OCI-M2 (cell line): ENCODE measurements at regions not wholly inside any gene's neighbourhood (a gene's known extent, or its start where the extent isn't known, plus 50 kb on each side); places are given as distances from the start of the nearest gene placed in this dataset.
"Not testable (repeated sequence)": the region's sequence is repeated elsewhere in the genome, so short reads cannot be mapped to it uniquely, and the experiment has no call there.

Source experiments
- DNase-seq: peaks from one replicate; lab custom pipeline; 2025; ENCODE audit not compliant: unreplicated experiment; lab: John Stamatoyannopoulos, UW

DNA sequence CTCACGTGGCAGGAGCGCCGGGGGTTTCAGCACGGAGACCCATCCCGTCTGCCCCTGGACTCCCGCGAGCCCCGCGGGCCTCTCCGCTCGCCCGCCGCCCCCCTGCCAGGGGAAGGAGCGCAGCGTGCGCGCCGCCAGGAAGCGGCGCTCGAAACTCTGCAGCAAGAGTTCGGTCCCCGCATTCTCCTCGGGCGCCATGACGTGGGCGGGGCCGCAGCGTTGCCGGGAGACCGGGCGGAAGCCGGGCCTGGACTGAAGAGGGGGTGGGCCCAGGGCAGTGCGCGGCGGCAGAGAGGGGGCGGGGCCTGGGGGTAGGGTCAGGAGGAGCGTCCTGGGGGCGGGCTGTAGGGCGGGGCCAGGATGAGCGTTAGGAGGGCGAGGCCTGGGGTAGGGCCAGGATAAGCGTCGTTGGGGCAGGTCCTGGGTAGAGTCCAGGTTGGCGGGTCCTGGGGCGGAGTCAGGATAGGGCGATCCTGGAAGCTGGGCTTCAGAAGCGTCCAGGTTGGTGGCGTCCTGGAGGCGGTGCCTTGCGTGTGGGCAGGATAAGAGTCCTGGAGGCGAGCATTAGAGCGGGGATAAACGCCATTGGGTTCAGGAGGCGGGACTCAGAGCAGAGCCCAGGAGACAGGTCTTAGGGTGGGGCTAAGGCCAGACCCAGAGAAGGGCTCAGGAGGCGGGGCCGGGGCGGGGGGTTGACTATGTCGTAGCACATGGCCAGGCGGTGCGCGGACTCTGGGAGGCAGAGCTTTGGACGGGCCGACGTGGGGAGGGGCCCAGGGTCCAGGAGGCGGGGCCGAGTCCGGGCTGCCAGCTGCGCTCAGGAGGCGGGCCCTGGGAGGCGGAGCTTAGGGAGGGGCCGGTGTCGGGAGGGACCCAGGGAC, 229.0 kb upstream of the FRG2C start:
- peak; percentile 58 for DNase-seq

DNA sequence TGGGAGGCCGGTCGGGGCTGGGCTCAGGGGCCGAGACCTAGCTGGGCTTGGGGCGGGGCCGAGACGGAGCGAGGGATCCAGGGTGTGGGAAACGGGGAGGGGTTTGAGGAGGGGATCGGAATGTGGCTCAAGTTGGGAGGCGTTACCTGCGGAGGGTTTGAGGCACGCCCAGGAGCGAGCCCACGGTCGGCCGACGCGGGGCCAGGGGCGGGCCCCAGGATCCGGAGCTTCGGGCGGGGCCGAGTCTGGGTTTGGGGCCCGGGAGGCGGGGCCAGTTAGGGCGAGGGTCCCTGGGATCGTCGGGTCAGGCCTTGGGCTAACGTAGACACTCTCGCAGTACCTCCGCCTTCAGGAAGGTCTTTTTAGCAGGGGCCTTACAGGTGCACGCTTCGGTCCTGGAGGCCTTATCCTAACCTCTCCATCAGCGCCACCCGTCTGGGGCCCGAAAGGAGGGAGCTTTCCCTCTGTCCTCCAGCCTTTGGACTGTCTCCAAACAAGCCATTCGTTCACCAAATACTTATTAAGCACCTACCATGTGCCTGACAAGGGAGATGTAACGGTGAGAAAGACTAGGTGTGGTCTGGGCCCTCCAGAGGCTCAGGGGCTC, 228.2 kb upstream of the FRG2C start:
- DNase-seq = peak; percentile 9

- not testable (repeated sequence) for DNase-seq
Observed at GRCh38 chr3:75440986-75441385, 223.1 kb upstream of the FRG2C start.

GRCh38 chr3:75444634-75445033, 219.5 kb upstream of the FRG2C start:
- not testable (repeated sequence) for DNase-seq

- DNase-seq = not testable (repeated sequence)
Observed at GRCh38 chr3:75445234-75445633, 218.9 kb upstream of the FRG2C start.

- not testable (repeated sequence) for DNase-seq
Observed at GRCh38 chr3:75446948-75447347, 217.2 kb upstream of the FRG2C start.

GRCh38 chr3:75453328-75453727, 210.8 kb upstream of the FRG2C start:
- DNase-seq = not testable (repeated sequence)

GRCh38 chr3:75453839-75454238, 210.3 kb upstream of the FRG2C start:
- DNase-seq = not testable (repeated sequence)

- DNase-seq = not testable (repeated sequence)
Observed at GRCh38 chr3:75474530-75474929, 189.6 kb upstream of the FRG2C start.

DNA sequence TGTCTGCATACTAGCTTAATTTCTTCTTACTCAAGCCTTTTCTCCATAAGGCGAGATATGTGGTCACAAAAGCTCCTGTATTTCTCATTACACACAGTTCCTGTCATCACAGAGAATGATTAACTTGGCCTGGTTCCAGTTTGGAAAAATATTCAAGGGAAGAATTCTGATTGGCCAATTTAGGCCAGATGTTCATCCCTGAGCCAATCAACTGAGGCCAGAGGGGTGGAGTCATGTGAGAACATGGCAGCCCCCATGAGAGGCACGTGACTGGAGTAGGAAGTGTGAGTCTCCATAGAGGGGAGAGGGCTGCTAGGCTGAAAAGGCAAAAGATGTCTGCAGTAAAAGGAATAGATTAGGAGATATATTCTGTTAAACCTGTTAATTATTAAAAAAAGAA, 167.5 kb upstream of the FRG2C start:
- DNase-seq = not testable (repeated sequence)

- not testable (repeated sequence) for DNase-seq
Observed at GRCh38 chr3:75500357-75500756, 163.8 kb upstream of the FRG2C start.

GRCh38 chr3:75502171-75502570, 162.0 kb upstream of the FRG2C start:
- DNase-seq = not testable (repeated sequence)

DNA sequence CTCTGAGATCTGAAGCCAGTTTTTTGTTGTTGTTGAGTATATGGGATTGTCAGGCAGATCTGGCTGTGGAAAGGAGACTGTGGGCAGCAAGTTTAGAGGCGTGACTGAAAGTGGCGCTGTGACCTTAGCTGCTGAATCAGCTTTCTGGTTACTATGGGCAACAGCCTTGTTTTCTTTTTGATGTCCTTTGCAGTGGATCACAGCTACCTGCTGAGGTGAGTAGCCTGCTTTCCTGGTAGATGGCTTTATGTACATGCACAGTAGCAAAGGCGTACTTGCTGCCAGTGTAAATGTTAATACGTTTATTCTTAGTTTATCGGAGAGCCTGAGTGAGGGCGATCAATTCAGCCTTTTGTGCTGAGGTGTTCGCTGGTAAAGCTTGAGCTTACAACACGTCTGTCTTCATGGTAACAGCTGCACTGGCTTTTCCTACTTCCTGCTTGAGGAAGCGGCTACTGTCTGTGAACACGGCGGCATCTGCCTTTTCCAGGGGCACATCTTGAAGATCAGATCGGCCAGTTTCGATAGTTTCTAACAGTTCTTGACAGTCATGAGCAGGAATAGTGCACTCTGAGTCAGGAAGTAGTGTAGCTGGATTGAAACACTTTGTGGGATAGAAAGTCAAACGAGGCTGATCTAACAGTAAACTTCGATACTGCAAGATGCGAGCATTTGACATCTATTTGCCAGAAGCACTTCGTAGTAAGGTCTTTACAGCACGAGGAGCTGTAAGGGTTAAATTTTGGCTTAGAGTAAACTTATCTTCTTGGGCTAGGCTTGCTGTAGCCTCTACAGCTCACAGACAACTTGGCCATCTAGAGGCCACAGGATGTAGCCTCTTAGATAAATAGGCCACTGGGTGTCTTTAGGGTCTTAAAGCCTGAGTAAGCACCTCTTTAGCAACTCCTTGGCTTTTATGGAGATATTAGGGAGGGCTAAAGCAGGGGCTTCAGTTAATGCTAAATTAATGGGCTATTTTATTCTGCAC, 161.1 kb upstream of the FRG2C start:
- DNase-seq = not testable (repeated sequence)

DNA sequence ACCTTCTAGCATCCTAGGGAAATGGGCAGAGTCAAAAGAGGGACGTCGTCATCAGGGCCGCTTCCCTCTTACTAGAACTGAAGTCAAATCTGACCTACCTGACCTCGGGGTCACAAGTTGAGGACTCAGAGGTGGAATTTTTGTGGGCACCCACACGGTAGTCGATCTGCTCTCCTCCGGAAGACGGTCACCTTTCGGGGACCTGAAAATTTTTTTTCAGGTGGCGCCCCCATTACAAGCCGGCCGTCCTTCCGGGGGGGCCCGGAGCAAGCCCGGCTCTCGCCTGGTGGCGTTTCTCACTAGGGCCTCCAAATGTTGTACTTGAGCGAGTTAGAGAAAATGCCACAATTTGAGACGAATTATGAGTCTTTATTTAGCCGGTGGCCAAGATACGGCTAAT, 157.5 kb upstream of the FRG2C start:
- no peak for DNase-seq

GRCh38 chr3:75507956-75508355, 156.2 kb upstream of the FRG2C start:
- not testable (repeated sequence) for DNase-seq

DNA sequence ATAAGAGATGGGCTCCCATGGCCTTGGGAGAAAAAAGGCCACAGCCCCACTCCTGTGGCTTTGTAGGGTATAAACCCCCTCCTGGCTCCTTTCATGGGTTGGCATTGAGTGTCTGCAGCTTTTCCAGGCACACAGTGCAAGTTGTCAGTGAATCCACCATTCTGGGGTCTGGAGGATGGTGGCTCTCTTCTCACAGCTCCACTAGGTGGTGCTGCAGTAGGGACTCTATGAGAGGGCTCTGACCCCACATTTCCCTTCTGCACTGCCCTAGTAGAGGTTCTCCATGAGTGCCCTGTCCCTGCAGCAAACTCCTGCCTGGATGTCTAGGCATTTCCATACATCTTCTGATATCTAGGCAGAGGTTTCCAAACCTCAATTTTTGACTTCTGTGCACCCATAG, 136.5 kb upstream of the FRG2C start:
- not testable (repeated sequence) for DNase-seq

GRCh38 chr3:75552095-75552494, 112.0 kb upstream of the FRG2C start:
- not testable (repeated sequence) for DNase-seq

DNA sequence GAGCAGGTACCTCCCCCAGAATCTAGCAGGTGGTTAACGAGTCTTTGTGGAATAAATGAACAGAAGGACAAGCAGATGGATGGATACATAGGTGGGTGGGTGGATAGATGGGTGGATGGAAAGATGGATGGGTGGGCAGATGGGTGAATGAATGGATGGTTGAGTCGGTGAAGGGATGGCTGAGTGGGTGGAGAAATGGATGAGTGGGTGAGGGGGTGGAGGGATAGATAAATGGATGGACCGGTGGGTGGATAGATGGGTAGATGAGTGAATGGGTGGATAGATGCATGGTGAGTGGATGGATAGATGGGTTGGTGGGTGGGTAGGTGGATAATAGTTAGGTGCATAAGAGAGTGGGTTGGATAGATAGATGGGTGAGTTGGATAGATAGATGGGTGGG, 99.7 kb upstream of the FRG2C start:
- not testable (repeated sequence) for DNase-seq

DNA sequence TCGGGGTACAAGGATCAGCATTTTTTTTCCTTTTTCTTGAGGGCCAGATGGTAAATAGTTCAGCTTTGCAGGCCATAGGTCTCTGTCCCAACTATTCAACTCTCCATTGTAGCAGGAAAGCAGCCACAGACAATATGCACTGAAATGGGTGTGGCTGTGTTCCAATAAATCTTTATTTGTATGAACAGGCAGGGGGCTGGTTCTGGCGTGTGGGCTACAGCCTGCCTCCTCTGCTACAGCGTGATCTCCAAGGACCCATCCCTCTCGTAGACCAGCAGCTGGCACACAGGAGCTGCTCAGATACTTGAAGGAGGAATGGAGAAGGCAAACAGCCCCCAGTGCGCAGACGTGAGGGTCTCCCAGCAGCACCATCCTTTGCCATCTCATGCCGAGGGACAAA, 91.8 kb upstream of the FRG2C start:
- not testable (repeated sequence) for DNase-seq

DNA sequence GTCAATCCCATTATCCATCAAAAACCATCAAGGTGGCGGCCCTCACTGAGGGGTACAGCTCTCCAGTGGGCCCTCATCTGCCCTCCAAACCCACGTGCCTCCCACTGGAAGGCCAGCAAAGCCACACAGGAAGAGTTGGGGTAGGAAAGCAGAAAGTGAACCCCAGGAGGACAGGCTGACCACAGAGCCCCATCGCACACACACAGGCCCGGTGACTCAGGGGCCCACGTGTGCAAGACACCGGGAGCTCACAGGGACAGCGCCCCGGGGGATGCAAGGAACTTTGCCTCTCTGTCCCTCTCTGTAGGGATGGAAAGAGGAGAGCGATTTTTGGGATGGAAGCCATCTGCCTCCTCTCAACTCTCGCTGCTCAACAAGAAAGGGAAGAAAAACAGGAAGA, 85.0 kb upstream of the FRG2C start:
- DNase-seq = not testable (repeated sequence)

DNA sequence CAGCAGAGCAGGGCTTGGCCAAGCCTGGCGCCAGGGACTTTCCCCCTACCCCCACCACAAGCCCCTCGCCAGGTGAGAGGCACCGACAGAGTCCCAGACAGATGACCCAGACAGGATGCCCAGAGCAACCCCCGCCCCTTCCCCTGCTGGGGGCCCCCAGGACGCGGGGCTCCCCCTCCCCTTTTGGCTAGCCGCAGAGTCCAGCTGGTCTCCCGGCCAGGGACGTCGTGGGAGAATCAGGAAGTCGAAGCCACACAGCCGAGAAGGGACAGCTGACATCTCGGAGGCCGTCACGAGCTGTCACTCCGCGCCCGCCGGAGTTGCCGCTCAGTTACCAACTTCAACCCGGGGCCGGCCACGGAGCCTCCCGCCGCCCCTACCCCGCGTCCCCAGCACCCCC, 84.6 kb upstream of the FRG2C start:
- DNase-seq = not testable (repeated sequence)
